Trophoblast cell (in vitro differentiated cells and primary cell): ENCODE measurements at regions not wholly inside any gene's neighbourhood (a gene's known extent, or its start where the extent isn't known, plus 50 kb on each side); places are given as distances from the start of the nearest gene placed in this dataset.

ENCODE experiments used
- DNase-seq, 2 donors: peaks; one replicate each; pipeline ENCODE4 v3.0.0-alpha.2; 2016
- H2AFZ ChIP-seq: 2 replicates; pipeline ENCODE4 v1.6.1; 2013; ENCODE audit warnings: low read length, moderate library complexity, mild to moderate bottlenecking; ENCODE audit not compliant: insufficient read depth, poor library complexity
- H2AK5ac ChIP-seq: 2 replicates; pipeline ENCODE4 v1.6.1; 2013; ENCODE audit warnings: mild to moderate bottlenecking, low read length
- H2BK120ac ChIP-seq: 2 replicates; pipeline ENCODE4 v1.6.1; 2013; ENCODE audit warnings: low read length, mild to moderate bottlenecking, moderate library complexity; ENCODE audit not compliant: insufficient read depth, poor library complexity
- H2BK12ac ChIP-seq: 2 replicates; pipeline ENCODE4 v1.6.1; 2013; ENCODE audit warnings: mild to moderate bottlenecking, low read length, moderate library complexity
- H2BK5ac ChIP-seq: 2 replicates; pipeline ENCODE4 v1.6.1; 2013; ENCODE audit warnings: low read length, low read depth, moderate library complexity, mild to moderate bottlenecking; ENCODE audit not compliant: poor library complexity
- H3K14ac ChIP-seq: 2 replicates; pipeline ENCODE4 v1.6.1; 2013; ENCODE audit warnings: mild to moderate bottlenecking, low read length
- H3K18ac ChIP-seq: 2 replicates; pipeline ENCODE4 v1.6.1; 2013; ENCODE audit warnings: mild to moderate bottlenecking, low read length
- H3K23ac ChIP-seq: 2 replicates; pipeline ENCODE4 v1.6.1; 2013; ENCODE audit warnings: low read length
- H3K27ac ChIP-seq: 2 replicates; pipeline ENCODE4 v1.5.1; 2013; ENCODE audit warnings: low read depth, mild to moderate bottlenecking, inconsistent platforms, low read length, moderate library complexity
- H3K27me3 ChIP-seq: 2 replicates; pipeline ENCODE4 v1.6.1; 2013; ENCODE audit warnings: inconsistent platforms, mild to moderate bottlenecking, low read length, moderate library complexity; ENCODE audit not compliant: insufficient read depth
- H3K36me3 ChIP-seq, 2 experiments: 1 replicate in 1 of 2; 2 replicates in 1 of 2; pipeline ENCODE4 v1.6.1; 2013; ENCODE audit warnings: low read length in 2 of 2, mild to moderate bottlenecking in 2 of 2, moderate library complexity in 1 of 2; ENCODE audit not compliant: insufficient read depth in 2 of 2, control insufficient read depth in 1 of 2
- H3K4ac ChIP-seq: 2 replicates; pipeline ENCODE4 v1.6.1; 2013; ENCODE audit warnings: low read depth, mild to moderate bottlenecking, low read length, moderate library complexity
- H3K4me1 ChIP-seq, 2 experiments: 1 replicate in 1 of 2; 2 replicates in 1 of 2; pipeline ENCODE4 v1.6.1; 2013; ENCODE audit warnings: low read length in 2 of 2, mild to moderate bottlenecking in 2 of 2, moderate library complexity in 1 of 2; ENCODE audit not compliant: insufficient read depth in 2 of 2, control insufficient read depth in 1 of 2
- H3K4me2 ChIP-seq: 2 replicates; pipeline ENCODE4 v1.6.1; 2013; ENCODE audit warnings: inconsistent platforms, mild to moderate bottlenecking, low read length, moderate library complexity
- H3K4me3 ChIP-seq: 2 replicates; pipeline ENCODE4 v1.5.1; 2013; ENCODE audit warnings: mild to moderate bottlenecking, low read depth, low read length, inconsistent platforms
- H3K79me1 ChIP-seq: one replicate; pipeline ENCODE4 v1.6.1; 2013; ENCODE audit warnings: low read length
- H3K79me2 ChIP-seq: 2 replicates; pipeline ENCODE4 v1.6.1; 2013; ENCODE audit warnings: low read length, mild to moderate bottlenecking; ENCODE audit not compliant: control insufficient read depth, insufficient read depth, poor library complexity
- H3K9ac ChIP-seq: 2 replicates; pipeline ENCODE4 v1.6.1; 2013; ENCODE audit warnings: mild to moderate bottlenecking, low read length
- H3K9me3 ChIP-seq: 2 replicates; pipeline ENCODE4 v1.6.1; 2013; ENCODE audit warnings: low read depth, mild to moderate bottlenecking, control low read depth, inconsistent platforms, low read length; ENCODE audit not compliant: insufficient read depth
- H4K12ac ChIP-seq: 2 replicates; pipeline ENCODE4 v1.6.1; 2013; ENCODE audit warnings: low read depth, mild to moderate bottlenecking, low read length, moderate library complexity
- H4K8ac ChIP-seq: 2 replicates; pipeline ENCODE4 v1.6.1; 2013; ENCODE audit warnings: low read depth, mild to moderate bottlenecking, low read length, moderate library complexity
- H4K91ac ChIP-seq: one replicate; pipeline ENCODE4 v1.6.1; 2013; ENCODE audit warnings: low read depth, mild to moderate bottlenecking, low read length, moderate library complexity
- WGBS: extraction: QIAGEN DNeasy Blood & Tissue Kit; methylation state at CpG from one replicate; pipeline ENCODE4 v1.1.7; 2013; ENCODE audit warnings: missing lambda C conversion rate; ENCODE audit not compliant: insufficient read length, insufficient coverage; ENCODE audit errors: extremely low coverage; 5-methylcytosine and 5-hydroxymethylcytosine counted together

DNA sequence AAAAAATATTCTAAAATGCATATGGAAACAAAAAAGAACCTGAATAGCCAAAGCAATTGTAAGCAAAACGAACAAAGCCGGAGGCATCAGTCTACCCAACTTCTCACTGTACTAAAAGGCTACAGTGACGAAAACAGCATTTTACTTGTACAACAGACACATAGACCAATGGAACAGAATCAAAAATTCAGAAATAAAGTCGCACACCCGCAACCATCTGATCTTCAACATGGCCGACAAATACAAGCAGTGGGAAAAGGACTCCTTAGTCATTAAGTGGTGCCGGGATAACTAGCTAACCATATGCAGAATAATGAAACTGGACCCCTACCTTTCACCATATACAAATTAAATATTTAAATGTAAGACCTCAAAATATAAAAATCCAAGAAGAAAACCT lies 203.9 kb upstream of the PPFIA2 start:
- H3K9ac ChIP-seq: no peak overlapping the region
- no peaks in the 10 kb centered on the region for H3K4me1 ChIP-seq
- H3K4me2 ChIP-seq: no peak overlapping the region
- H3K79me1 ChIP-seq: no peaks in the 10 kb centered on the region
- H2AFZ ChIP-seq: no peak overlapping the region
- no CpG with 5 or more reads among the region's 7 CpGs for WGBS
- H3K18ac ChIP-seq: no peak overlapping the region
- H3K79me2 ChIP-seq: no peaks in the 10 kb centered on the region
- no peaks in the 10 kb centered on the region for H3K27me3 ChIP-seq
- no peak overlapping the region for H3K4ac ChIP-seq
- no peak overlapping the region for H4K12ac ChIP-seq
- no peak overlapping the region for H2BK120ac ChIP-seq
- H3K27ac ChIP-seq: no peak overlapping the region
- no peak overlapping the region for H3K4me3 ChIP-seq
- H4K8ac ChIP-seq: no peak overlapping the region
- H2BK5ac ChIP-seq: no peak overlapping the region
- H4K91ac ChIP-seq: no peak overlapping the region
- no peak overlapping the region for H3K14ac ChIP-seq
- H3K9me3 ChIP-seq: no peaks in the 10 kb centered on the region
- H2BK12ac ChIP-seq: no peak overlapping the region
- no peak overlapping the region for H2AK5ac ChIP-seq
- no peaks in the 10 kb centered on the region for H3K36me3 ChIP-seq
- H3K23ac ChIP-seq: no peak overlapping the region
- no peak for DNase-seq

DNA sequence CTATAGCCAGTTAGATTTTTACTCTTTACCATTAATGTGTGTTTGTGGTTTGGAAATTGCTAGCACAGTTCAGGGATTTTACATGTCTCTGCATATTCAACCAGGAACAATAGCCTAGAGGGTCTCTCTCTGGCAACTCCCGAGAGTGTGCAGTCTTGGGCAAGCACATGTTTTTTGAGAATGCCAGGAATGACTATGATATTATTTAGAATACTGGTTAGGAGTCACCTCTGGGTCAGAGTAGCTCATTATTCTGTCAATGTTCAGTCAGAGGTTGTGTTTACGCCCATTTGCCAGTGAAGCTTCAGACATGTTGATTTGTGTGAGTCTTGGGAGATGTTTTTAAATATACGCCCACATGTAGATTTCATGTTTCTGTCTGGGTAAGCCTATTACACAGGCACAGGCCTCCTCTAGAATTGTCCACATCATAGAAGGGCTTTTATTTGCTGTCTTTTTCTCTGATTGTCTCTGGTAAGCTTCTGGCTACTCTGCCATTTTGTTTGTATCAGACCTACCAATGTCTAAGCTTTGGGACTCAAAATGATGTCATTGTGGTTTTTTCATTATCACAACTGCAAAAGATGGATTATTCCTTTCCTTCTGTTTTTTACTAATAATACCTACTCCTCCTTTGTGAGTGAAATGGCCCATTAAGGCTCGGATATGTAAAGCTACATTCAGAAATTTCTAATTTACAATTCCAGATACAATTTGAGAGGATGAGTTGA lies 203.1 kb upstream of the PPFIA2 start:
- H2AFZ ChIP-seq: no peak overlapping the region
- no peaks in the 10 kb centered on the region for H3K4me1 ChIP-seq
- H4K91ac ChIP-seq: no peak overlapping the region
- H3K4me2 ChIP-seq: no peak overlapping the region
- no peak overlapping the region for H3K4me3 ChIP-seq
- DNase-seq: no peak
- H3K23ac ChIP-seq: no peak overlapping the region
- H3K4ac ChIP-seq: no peak overlapping the region
- H3K27me3 ChIP-seq: no peaks in the 10 kb centered on the region
- no peak overlapping the region for H4K12ac ChIP-seq
- H3K79me1 ChIP-seq: no peaks in the 10 kb centered on the region
- no peak overlapping the region for H3K18ac ChIP-seq
- H3K9ac ChIP-seq: no peak overlapping the region
- no peaks in the 10 kb centered on the region for H3K79me2 ChIP-seq
- H2BK5ac ChIP-seq: no peak overlapping the region
- no peak overlapping the region for H3K14ac ChIP-seq
- no peaks in the 10 kb centered on the region for H3K9me3 ChIP-seq
- no peak overlapping the region for H2BK12ac ChIP-seq
- no peak overlapping the region for H4K8ac ChIP-seq
- no peak overlapping the region for H2AK5ac ChIP-seq
- WGBS: no CpG with 5 or more reads among the region's 4 CpGs
- H3K27ac ChIP-seq: no peak overlapping the region
- no peak overlapping the region for H2BK120ac ChIP-seq
- no peaks in the 10 kb centered on the region for H3K36me3 ChIP-seq

DNA sequence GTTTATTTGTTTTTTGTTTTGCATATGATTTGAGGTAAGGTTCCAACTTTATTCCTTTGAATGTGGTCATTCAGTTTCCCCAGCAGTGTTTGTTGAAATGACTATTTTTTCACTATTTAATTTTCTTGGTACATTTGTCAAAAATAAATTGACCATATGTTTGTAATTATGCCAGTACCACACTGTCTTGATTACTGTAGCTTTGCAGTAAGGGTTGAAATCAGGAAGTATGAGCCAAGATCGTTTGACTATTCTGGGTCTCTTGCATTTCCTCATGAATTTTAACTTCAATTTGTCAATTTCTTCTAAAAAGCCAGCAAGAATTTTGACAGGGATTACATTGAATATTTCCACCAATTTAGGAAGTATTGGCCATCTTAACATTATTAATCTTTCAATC lies 199.3 kb upstream of the PPFIA2 start:
- Histone ChIP-seq H3K27ac (no peak overlapping the region), H3K4ac (no peak overlapping the region), H2BK12ac (no peak overlapping the region), H3K9ac (no peak overlapping the region), H3K14ac (no peak overlapping the region), H3K79me1 (no peaks in the 10 kb centered on the region), H3K27me3 (no peaks in the 10 kb centered on the region), H2AFZ (no peak overlapping the region), H3K79me2 (no peaks in the 10 kb centered on the region), H3K4me3 (no peak overlapping the region), H3K4me2 (no peak overlapping the region), H3K23ac (no peak overlapping the region), H4K91ac (no peak overlapping the region), H3K36me3 (no peaks in the 10 kb centered on the region), H3K9me3 (no peaks in the 10 kb centered on the region), H2BK120ac (no peak overlapping the region), H4K12ac (no peak overlapping the region), H2BK5ac (no peak overlapping the region), H4K8ac (no peak overlapping the region), H2AK5ac (no peak overlapping the region), H3K4me1 (no peaks in the 10 kb centered on the region), H3K18ac (no peak overlapping the region)
- WGBS: no CpG with 5 or more reads among the region's 1 CpG
- no peak for DNase-seq

DNA sequence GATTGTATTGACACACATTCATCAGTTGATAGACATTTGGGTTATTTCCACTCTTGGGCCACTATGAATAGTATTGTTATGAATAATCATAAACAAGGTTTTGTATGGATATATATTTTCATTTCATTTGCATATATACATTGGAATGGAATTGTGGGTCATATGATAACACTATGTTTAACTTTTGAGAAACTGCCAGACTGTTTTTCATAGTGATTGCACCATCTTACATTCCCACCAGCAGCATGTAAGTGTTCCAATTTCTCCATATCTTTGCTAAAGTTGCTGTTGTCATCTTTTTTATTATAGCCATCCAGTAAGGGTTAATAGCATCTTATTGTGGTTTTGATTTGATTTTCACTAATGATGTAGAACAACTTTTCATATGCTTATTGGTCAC lies 198.5 kb upstream of the PPFIA2 start:
- H2AFZ ChIP-seq: no peak overlapping the region
- no peak overlapping the region for H2BK5ac ChIP-seq
- no peaks in the 10 kb centered on the region for H3K9me3 ChIP-seq
- H2BK12ac ChIP-seq: no peak overlapping the region
- H3K18ac ChIP-seq: no peak overlapping the region
- H3K79me2 ChIP-seq: no peaks in the 10 kb centered on the region
- no peaks in the 10 kb centered on the region for H3K79me1 ChIP-seq
- H4K8ac ChIP-seq: no peak overlapping the region
- H4K12ac ChIP-seq: no peak overlapping the region
- no peak overlapping the region for H3K14ac ChIP-seq
- DNase-seq: peak in 1 of 2 donors; percentile 9
- no peak overlapping the region for H3K9ac ChIP-seq
- no peak overlapping the region for H3K27ac ChIP-seq
- H3K4me2 ChIP-seq: no peak overlapping the region
- H3K23ac ChIP-seq: no peak overlapping the region
- no peak overlapping the region for H2BK120ac ChIP-seq
- no peaks in the 10 kb centered on the region for H3K36me3 ChIP-seq
- no peaks in the 10 kb centered on the region for H3K4me1 ChIP-seq
- H4K91ac ChIP-seq: no peak overlapping the region
- H3K4ac ChIP-seq: no peak overlapping the region
- H3K27me3 ChIP-seq: no peaks in the 10 kb centered on the region
- no peak overlapping the region for H3K4me3 ChIP-seq
- H2AK5ac ChIP-seq: no peak overlapping the region
